Spinal cord (tissue), 9 donors: ENCODE measurements at regions not wholly inside any gene's neighbourhood (a gene's known extent, or its start where the extent isn't known, plus 50 kb on each side); places are given as distances from the start of the nearest gene placed in this dataset.
A peak's percentile ranks its signal among the peaks of the same experiment; 100 is the strongest.

Experiments
- DNase-seq, 6 donors: peaks; one replicate each; pipeline versions ENCODE4 v3.0.0 to v3.0.0-alpha.2; 2013 to 2015; ENCODE audit warnings: low spot score in 6 of 6, low read depth in 4 of 6
- H3K27ac ChIP-seq: one replicate; pipeline ENCODE4 v1.5.1; 2013; ENCODE audit warnings: low read depth, low read length, control low read depth
- H3K27me3 ChIP-seq: one replicate; pipeline ENCODE4 v1.6.1; 2013; ENCODE audit warnings: low read length; ENCODE audit not compliant: control insufficient read depth, insufficient read depth
- H3K36me3 ChIP-seq: one replicate; pipeline ENCODE4 v1.6.1; 2013; ENCODE audit warnings: low read length; ENCODE audit not compliant: control insufficient read depth, insufficient read depth
- H3K4me1 ChIP-seq: one replicate; pipeline ENCODE4 v1.6.1; 2013; ENCODE audit warnings: low read length; ENCODE audit not compliant: control insufficient read depth, insufficient read depth
- H3K4me3 ChIP-seq: one replicate; pipeline ENCODE4 v1.5.1; 2013; ENCODE audit warnings: low read depth, low read length, control low read depth
- H3K9me3 ChIP-seq: one replicate; pipeline ENCODE4 v1.6.1; 2013; ENCODE audit warnings: low read length; ENCODE audit not compliant: control insufficient read depth, insufficient read depth
- WGBS: methylation state at CpG from one replicate; pipeline ENCODE4 v1.1.5; 2013; ENCODE audit warnings: missing lambda C conversion rate; ENCODE audit not compliant: insufficient coverage; 5-methylcytosine and 5-hydroxymethylcytosine counted together
- donor health status: healthy.

- WGBS, result 78% methylated on average over 15 of the region's 18 CpGs
- Histone ChIP-seq H3K27ac (no peak overlapping the region), H3K9me3 (no peaks in the 10 kb centered on the region), H3K4me3 (no peak overlapping the region), H3K27me3 (no peaks in the 10 kb centered on the region), H3K4me1 (peaks cover 23% of the 10 kb centered on the region), H3K36me3 (no peaks in the 10 kb centered on the region)
- no peak for DNase-seq
These were observed 440.8 kb upstream of the MYT1L start for GRCh38 chr2:2771721-2772411.

- H3K27ac ChIP-seq, result peak overlapping the region; percentile 25
- H3K9me3 ChIP-seq, result no peaks in the 10 kb centered on the region
- peak; percentile 17 to 90 (median 42) for DNase-seq
- H3K36me3 ChIP-seq, result no peaks in the 10 kb centered on the region
- H3K4me3 ChIP-seq, result no peak overlapping the region
- no peaks in the 10 kb centered on the region for H3K27me3 ChIP-seq
- WGBS, result 26% methylated on average over 28 of the region's 28 CpGs
- peaks cover 23% of the 10 kb centered on the region for H3K4me1 ChIP-seq
These were observed 438.7 kb upstream of the MYT1L start for GRCh38 chr2:2769481-2770431.

- Histone ChIP-seq H3K9me3 (no peaks in the 10 kb centered on the region), H3K27me3 (no peaks in the 10 kb centered on the region), H3K4me3 (no peak overlapping the region), H3K27ac (no peak overlapping the region), H3K4me1 (peaks cover 28% of the 10 kb centered on the region), H3K36me3 (no peaks in the 10 kb centered on the region)
- DNase-seq, result no peak
- WGBS, result 97% methylated on average over 4 of the region's 6 CpGs
These were observed 437.4 kb upstream of the MYT1L start for GRCh38 chr2:2768476-2768875.

- H3K27ac ChIP-seq, result no peak overlapping the region
- peaks cover 34% of the 10 kb centered on the region for H3K4me1 ChIP-seq
- no peaks in the 10 kb centered on the region for H3K27me3 ChIP-seq
- H3K4me3 ChIP-seq, result no peak overlapping the region
- H3K9me3 ChIP-seq, result no peaks in the 10 kb centered on the region
- H3K36me3 ChIP-seq, result no peaks in the 10 kb centered on the region
- WGBS, result 86% methylated on average over 8 of the region's 9 CpGs
- DNase-seq, result no peak
These were observed 436.8 kb upstream of the MYT1L start for GRCh38 chr2:2767837-2768236.

- DNase-seq, result no peak
- H3K4me1 ChIP-seq, result peaks cover 34% of the 10 kb centered on the region
- H3K36me3 ChIP-seq, result no peaks in the 10 kb centered on the region
- WGBS, result 83% methylated on average over 19 of the region's 22 CpGs
- no peak overlapping the region for H3K4me3 ChIP-seq
- no peak overlapping the region for H3K27ac ChIP-seq
- no peaks in the 10 kb centered on the region for H3K27me3 ChIP-seq
- H3K9me3 ChIP-seq, result no peaks in the 10 kb centered on the region
These were observed 434.9 kb upstream of the MYT1L start for GRCh38 chr2:2765839-2766495.

- Histone ChIP-seq H3K36me3 (no peaks in the 10 kb centered on the region), H3K27me3 (no peaks in the 10 kb centered on the region), H3K4me3 (no peak overlapping the region), H3K27ac (no peak overlapping the region), H3K4me1 (peaks cover 33% of the 10 kb centered on the region), H3K9me3 (no peaks in the 10 kb centered on the region)
- WGBS, result 88% methylated on average over 16 of the region's 17 CpGs
- DNase-seq, result no peak
These were observed 434.2 kb upstream of the MYT1L start for GRCh38 chr2:2765176-2765800.

GRCh38 chr2:2764739-2765138 lies 433.7 kb upstream of the MYT1L start:
- 95% methylated on average over 18 of the region's 18 CpGs for WGBS
- Histone ChIP-seq H3K4me3 (no peak overlapping the region), H3K27me3 (no peaks in the 10 kb centered on the region), H3K4me1 (peaks cover 28% of the 10 kb centered on the region), H3K9me3 (no peaks in the 10 kb centered on the region), H3K27ac (no peak overlapping the region), H3K36me3 (no peaks in the 10 kb centered on the region)
- DNase-seq, result no peak

- no peak overlapping the region for H3K27ac ChIP-seq
- WGBS, result 54% methylated on average over 5 of the region's 5 CpGs
- peak in 1 of 6 donors; percentile 55 for DNase-seq
- H3K36me3 ChIP-seq, result no peaks in the 10 kb centered on the region
- no peaks in the 10 kb centered on the region for H3K9me3 ChIP-seq
- no peak overlapping the region for H3K4me3 ChIP-seq
- H3K4me1 ChIP-seq, result peaks cover 20% of the 10 kb centered on the region
- H3K27me3 ChIP-seq, result no peaks in the 10 kb centered on the region
These were observed 432.9 kb upstream of the MYT1L start for GRCh38 chr2:2764001-2764355.

- no peak for DNase-seq
- Histone ChIP-seq H3K36me3 (no peaks in the 10 kb centered on the region), H3K9me3 (no peaks in the 10 kb centered on the region), H3K4me1 (peaks cover 20% of the 10 kb centered on the region), H3K27ac (no peak overlapping the region), H3K4me3 (no peak overlapping the region), H3K27me3 (no peaks in the 10 kb centered on the region)
- WGBS, result 70% methylated on average over 24 of the region's 25 CpGs
These were observed 432.4 kb upstream of the MYT1L start for GRCh38 chr2:2763351-2764000.
